KG1 (cell line): ENCODE measurements at regions not wholly inside any gene's neighbourhood (a gene's known extent, or its start where the extent isn't known, plus 50 kb on each side); places are given as distances from the start of the nearest gene placed in this dataset.

ENCODE experiments used
- DNase-seq: peaks from one replicate; lab custom pipeline; 2025; lab: John Stamatoyannopoulos, UW

- DNase-seq = no peak
Observed at GRCh38 chr11:80420374-80420773, 979.5 kb upstream of the TENM4 start.

DNA sequence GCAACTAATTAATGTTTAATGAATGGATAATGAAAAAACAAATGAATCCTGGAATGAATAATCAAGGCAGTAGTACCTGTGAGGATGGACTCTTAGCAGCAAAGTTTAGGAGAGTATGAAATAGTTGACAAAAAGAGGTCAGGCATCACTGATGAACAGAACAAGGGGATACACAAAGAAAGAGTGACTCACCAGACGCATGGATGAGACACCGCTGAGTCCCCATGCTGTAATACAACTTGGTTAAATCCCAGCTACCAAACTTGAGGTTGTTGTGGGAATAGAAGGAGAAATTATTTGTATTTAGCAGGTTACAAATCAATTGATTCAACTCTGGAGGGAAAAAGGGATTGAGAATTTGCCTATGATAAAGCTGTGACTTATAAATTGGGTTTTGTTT lies 976.9 kb upstream of the TENM4 start:
- DNase-seq = no peak

DNA sequence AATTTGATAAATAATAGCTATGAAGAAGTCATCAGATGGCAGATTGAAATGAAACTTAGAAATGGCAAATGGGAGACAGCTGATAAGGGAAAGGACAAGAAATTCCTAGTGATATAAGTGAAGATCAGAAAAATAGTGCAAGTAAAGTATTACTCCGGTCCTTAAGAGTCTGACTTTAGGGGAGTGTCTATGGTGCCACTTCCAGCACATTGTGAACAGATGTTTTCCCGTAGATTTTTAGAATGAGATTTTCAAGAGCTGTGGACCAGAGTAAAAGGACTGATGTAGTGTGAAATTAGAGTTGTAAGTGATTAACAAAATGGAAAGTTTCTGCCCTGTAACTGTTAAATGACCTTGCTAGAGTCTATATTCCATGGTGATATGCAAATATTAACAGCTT lies 974.8 kb upstream of the TENM4 start:
- DNase-seq = no peak

DNA sequence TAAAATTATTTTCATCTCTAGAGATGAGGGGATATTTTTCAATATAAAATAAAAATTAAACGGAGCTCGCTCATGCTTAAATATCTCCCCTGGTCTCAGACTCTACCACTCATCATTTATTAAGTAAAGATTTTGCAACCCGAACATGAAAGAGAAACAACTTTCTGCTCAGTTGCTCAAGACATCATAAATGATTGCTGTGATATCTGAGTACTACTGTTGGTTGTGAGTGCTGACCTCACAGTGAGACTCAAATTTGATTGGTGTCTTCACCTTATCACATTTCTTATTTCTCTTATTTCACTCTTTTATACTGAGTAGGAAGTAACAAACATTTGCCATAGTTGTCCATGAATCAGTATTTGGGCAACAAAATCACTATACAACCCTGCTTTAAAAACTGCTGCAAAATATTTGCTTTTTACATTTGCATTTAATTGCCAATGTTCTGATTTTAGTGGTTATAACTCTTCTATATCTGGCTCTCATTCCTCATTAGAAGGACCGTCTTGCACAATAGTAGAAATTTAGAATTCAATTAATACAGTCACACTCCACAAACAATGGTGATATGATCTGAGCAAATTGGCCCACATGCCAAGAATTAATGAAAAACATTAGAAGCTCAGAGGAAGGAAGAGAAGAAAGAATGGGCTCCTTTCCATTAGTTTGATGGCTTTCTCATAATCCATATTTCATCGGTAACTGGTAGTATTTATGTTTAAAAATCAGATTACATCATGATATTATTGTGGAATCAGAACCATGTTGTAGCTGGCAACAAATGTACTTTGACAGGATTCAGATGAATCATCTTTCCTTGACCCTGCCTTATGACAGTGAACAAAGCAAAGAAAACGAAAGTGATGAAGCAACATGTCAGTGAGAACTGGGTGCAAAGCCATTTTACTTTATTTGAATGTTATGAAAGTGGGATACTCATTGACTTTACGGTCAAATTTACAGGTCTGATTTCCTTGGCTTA lies 973.6 kb upstream of the TENM4 start:
- no peak for DNase-seq

- DNase-seq = no peak
Observed at GRCh38 chr11:80412604-80413003, 971.8 kb upstream of the TENM4 start.

GRCh38 chr11:80393210-80393609 lies 952.4 kb upstream of the TENM4 start:
- DNase-seq = no peak

DNA sequence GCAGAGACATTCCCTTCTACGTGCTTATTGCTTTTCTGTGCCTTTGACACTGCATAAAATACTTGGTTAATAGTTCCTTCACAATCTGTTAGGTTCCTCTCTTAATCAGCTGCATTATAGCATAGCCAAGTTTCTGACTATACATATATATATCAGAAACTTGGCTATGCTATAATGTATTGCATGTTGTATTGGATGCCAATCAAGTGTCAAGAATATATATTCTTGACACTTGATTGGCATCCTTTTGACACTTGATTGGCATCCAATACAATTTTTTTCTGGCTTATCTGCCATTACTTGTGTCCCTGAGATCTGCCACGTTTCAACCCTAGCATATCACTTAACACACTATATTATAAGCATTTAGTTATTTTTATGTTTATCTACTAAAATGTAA lies 949.7 kb upstream of the TENM4 start:
- DNase-seq = no peak

DNA sequence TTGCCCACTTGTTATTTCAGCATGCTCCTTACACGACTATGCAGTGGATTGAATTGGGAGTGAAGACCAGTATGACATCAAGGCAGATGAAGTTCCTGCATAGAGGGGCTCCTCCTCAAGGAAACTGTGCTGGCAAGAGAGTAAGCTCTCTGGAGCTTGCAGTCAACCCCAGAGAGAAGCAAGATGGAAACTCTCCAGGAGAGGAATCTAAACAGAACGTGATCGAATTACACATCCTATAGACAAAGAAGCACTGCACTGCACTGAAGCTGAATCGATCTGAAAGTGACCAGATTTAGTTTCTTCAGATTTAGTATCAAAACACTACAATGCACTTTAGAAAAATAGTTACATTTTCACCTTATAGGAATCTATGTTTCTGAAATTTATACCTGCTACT lies 947.7 kb upstream of the TENM4 start:
- no peak for DNase-seq

- DNase-seq = no peak
Observed at GRCh38 chr11:80388130-80388529, 947.3 kb upstream of the TENM4 start.

- DNase-seq = no peak
Observed at GRCh38 chr11:80383655-80384054, 942.8 kb upstream of the TENM4 start.

GRCh38 chr11:80379620-80380278 lies 938.9 kb upstream of the TENM4 start:
- DNase-seq = no peak

DNA sequence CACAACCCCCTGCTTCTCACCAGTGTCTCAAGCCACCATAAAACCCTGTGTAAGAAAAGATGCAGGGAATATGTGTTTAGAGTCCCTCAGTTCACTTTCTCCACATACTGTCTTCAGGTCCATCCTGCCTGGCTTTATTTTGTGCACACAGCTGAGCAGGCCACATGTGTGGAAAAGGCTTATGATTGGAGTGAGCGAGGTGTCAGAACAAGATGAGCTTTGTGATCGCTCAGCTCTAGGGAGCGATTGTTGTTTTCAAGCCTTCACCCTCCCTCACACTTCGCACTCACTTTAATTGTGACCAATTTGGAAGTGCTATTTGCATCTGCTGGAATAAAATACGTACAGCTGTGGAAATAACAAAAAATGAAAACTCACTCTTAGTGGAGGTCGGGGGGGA lies 931.1 kb upstream of the TENM4 start:
- DNase-seq = no peak

DNA sequence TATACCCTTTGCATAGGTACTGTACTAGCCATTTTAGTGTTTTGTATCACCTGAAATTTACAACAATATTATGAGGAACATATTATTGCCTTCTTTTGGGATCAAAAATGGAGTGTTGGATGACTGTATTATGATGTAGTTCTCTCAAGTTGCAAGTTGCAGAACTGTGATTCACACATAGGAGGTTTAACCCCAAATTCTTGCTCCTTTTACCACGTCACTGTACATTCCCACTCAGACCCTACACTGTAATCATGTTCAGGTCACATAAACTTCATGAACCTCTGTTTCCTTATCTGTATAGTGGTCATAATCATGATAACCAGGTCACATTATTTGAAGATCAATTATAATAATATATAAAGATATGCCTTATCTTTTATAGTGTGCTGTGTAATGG lies 925.1 kb upstream of the TENM4 start:
- DNase-seq = no peak

DNA sequence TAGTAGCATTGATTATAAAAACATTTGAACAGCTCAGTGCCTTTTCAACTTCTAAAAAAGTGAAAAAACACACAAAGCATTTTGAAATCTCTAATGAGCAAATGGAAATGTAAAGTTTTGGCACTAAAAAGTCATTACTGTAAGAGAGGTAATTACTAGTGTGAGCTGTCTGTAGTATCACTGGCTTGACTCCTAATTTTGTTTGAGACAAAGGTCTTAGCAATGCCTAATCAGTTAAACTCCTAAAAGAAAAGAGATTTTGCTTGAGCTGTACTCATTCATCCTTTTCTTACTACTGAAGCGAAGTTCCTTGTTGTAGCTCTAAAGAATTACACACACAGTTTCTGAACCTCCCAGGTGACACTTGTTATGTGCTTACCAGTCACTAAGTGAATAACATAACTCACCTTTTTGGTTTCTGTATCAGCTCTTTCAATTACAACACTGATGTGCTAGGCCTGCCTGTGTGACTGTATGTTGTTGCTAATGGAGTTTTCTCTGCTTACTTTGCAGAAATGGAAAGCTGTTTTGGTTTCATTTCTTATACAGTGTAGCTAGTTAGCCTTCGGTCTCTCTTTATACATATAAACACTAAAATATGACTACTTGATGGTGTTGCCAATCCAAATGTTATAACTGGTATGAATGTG lies 924.4 kb upstream of the TENM4 start:
- DNase-seq = no peak

- no peak for DNase-seq
Observed at GRCh38 chr11:80362563-80363340, 921.9 kb upstream of the TENM4 start.

- no peak for DNase-seq
Observed at GRCh38 chr11:80355251-80355650, 914.4 kb upstream of the TENM4 start.

- DNase-seq = no peak
Observed at GRCh38 chr11:80350541-80350940, 909.7 kb upstream of the TENM4 start.

- DNase-seq = no peak
Observed at GRCh38 chr11:80349997-80350396, 909.2 kb upstream of the TENM4 start.

GRCh38 chr11:80346353-80347059 lies 905.7 kb upstream of the TENM4 start:
- DNase-seq = no peak

GRCh38 chr11:80343436-80343835 lies 902.6 kb upstream of the TENM4 start:
- DNase-seq = no peak

GRCh38 chr11:80338231-80338630 lies 897.4 kb upstream of the TENM4 start:
- DNase-seq = no peak
